Stomach (tissue), 8 donors: ENCODE measurements at regions not wholly inside any gene's neighbourhood (a gene's known extent, or its start where the extent isn't known, plus 50 kb on each side); places are given as distances from the start of the nearest gene placed in this dataset.

Experiments
- DNase-seq, 2 donors: peaks; one replicate each; pipeline versions ENCODE4 v3.0.0 to v3.0.0-alpha.2; 2013 to 2019
- H3K27ac ChIP-seq, 5 donors: fragments of 200-600 bp in 4 of 5; sonication (generic) in 4 of 5; one replicate each; pipeline ENCODE4 v1.5.1; 2013 to 2019; ENCODE audit warnings: mild to moderate bottlenecking in 1 of 5, moderate library complexity in 1 of 5
- H3K27me3 ChIP-seq, 3 donors: fragments of 200-600 bp; sonication (generic); one replicate each; pipeline ENCODE4 v1.5.1; 2017 to 2019; ENCODE audit warnings: mixed run types in 1 of 3
- H3K36me3 ChIP-seq, 4 donors: fragments of 200-600 bp; sonication (generic); 1 replicate in 3 of 4; 2 replicates in 1 of 4; pipeline ENCODE4 v1.5.1; 2016 to 2019
- H3K4me1 ChIP-seq, 4 donors: fragments of 200-600 bp; sonication (generic); one replicate each; pipeline ENCODE4 v1.5.1; 2016 to 2019
- H3K4me3 ChIP-seq, 4 donors: fragments of 200-600 bp; sonication (generic) in 3 of 4; one replicate each; pipeline ENCODE4 v1.5.1; 2016 to 2019; ENCODE audit warnings: mild to moderate bottlenecking in 1 of 4
- H3K9me3 ChIP-seq, 4 donors: fragments of 200-600 bp; sonication (generic); one replicate each; pipeline ENCODE4 v1.5.1; 2016 to 2019
- CTCF ChIP-seq, 7 experiments: fragments of 450-650 bp in 4 of 7; fragments of 200-600 bp in 3 of 7; sonication (generic) in 3 of 7; IDR thresholded peaks; one replicate each; pipeline ENCODE4 v1.5.1; 2016 to 2019; ENCODE audit warnings: antibody characterized with exemption in 7 of 7, control low read depth in 2 of 7, mild to moderate bottlenecking in 1 of 7
- EP300 ChIP-seq: sonication (generic); formaldehyde crosslinking; IDR thresholded peaks from one replicate; pipeline ENCODE4 v1.6.1; 2017; ENCODE audit warnings: antibody characterized with exemption
- POLR2A ChIP-seq, 4 donors: fragments of 450-650 bp; IDR thresholded peaks; one replicate each; pipeline ENCODE4 v1.6.1; 2016; ENCODE audit warnings: antibody characterized with exemption in 4 of 4, control low read depth in 2 of 4, mild to moderate bottlenecking in 1 of 4, moderate library complexity in 1 of 4
- POLR2AphosphoS5 ChIP-seq, 3 donors: sonication (generic); formaldehyde crosslinking; IDR thresholded peaks; one replicate each; pipeline ENCODE4 v1.6.1; 2016; ENCODE audit warnings: antibody characterized with exemption in 3 of 3
- WGBS, 5 donors: extraction: QIAGEN DNeasy Blood & Tissue Kit in 3 of 5; methylation state at CpG; one replicate each; pipeline versions ENCODE4 v1.1.5 to v1.1.7; 2013 to 2018; 5-methylcytosine and 5-hydroxymethylcytosine counted together
- intact Hi-C: fragments of 100-400 bp; cut with DNase I; formaldehyde crosslinking; loops from one replicate; pipeline ENCODE4 v1.15.1; 2023; ENCODE audit warnings: low total_unique reads
- donor health status: healthy with polysubstance abuse.
- donor health status: Bipolar disorder and iron deficiency.
- donor health status: healthy.

- DNase-seq: no peak
- Histone ChIP-seq H3K36me3 (no peaks in the 10 kb centered on the region), H3K27me3 (peaks cover 0 to 6% (median 0%) of the 10 kb centered on the region in 3 donors), H3K4me3 (no peak overlapping the region), H3K4me1 (no peaks in the 10 kb centered on the region), H3K9me3 (peaks cover 0 to 20% (median 13%) of the 10 kb centered on the region in 4 donors), H3K27ac (no peak overlapping the region)
- TF ChIP-seq POLR2A (IDR thresholded peaks at IDR 0.05): no peak
- TF ChIP-seq EP300: no peak
- no peak for TF ChIP-seq CTCF (IDR thresholded peaks at IDR 0.05)
- no peak for TF ChIP-seq POLR2AphosphoS5 (IDR thresholded peaks at IDR 0.05)
- intact Hi-C loops: no loop called here
- WGBS, 5 donors: 77 to 89% (median 85%) methylated on average over 10 to 14 of the region's 14 CpGs
Observed at GRCh38 chr10:130652964-130653578, 516.9 kb downstream of the GLRX3 start.

GRCh38 chr10:130654726-130655125, 518.5 kb downstream of the GLRX3 start:
- Histone ChIP-seq H3K36me3 (no peaks in the 10 kb centered on the region), H3K27ac (no peak overlapping the region), H3K4me1 (no peaks in the 10 kb centered on the region), H3K9me3 (peaks cover 0 to 17% (median 4%) of the 10 kb centered on the region in 4 donors), H3K4me3 (no peak overlapping the region), H3K27me3 (peaks cover 0 to 4% (median 0%) of the 10 kb centered on the region in 3 donors)
- WGBS, 5 donors: 83 to 92% (median 91%) methylated on average over 18 to 20 of the region's 20 CpGs
- DNase-seq: no peak
- intact Hi-C loops: no loop called here
- TF ChIP-seq CTCF (IDR thresholded peaks at IDR 0.05) (no peak), EP300 (no peak), POLR2A (IDR thresholded peaks at IDR 0.05) (no peak), POLR2AphosphoS5 (IDR thresholded peaks at IDR 0.05) (no peak)

GRCh38 chr10:130655313-130656186, 519.4 kb downstream of the GLRX3 start:
- Histone ChIP-seq H3K4me3 (no peak overlapping the region), H3K9me3 (peaks cover 0 to 8% (median 0%) of the 10 kb centered on the region in 4 donors), H3K36me3 (no peaks in the 10 kb centered on the region), H3K27ac (no peak overlapping the region), H3K4me1 (no peaks in the 10 kb centered on the region), H3K27me3 (no peaks in the 10 kb centered on the region)
- intact Hi-C loops: no loop called here
- no peak for DNase-seq
- 74 to 84% (median 79%) methylated on average over 20 to 25 of the region's 31 CpGs for WGBS, 5 donors
- TF ChIP-seq POLR2AphosphoS5 (IDR thresholded peaks at IDR 0.05): no peak
- no peak for TF ChIP-seq CTCF (IDR thresholded peaks at IDR 0.05)
- TF ChIP-seq EP300: no peak
- TF ChIP-seq POLR2A (IDR thresholded peaks at IDR 0.05): no peak

- H3K27ac ChIP-seq: no peak overlapping the region
- no peaks in the 10 kb centered on the region for H3K4me1 ChIP-seq
- H3K27me3 ChIP-seq: no peaks in the 10 kb centered on the region
- intact Hi-C loops: no loop called here
- H3K36me3 ChIP-seq: no peaks in the 10 kb centered on the region
- DNase-seq: no peak
- WGBS, 5 donors: 34 to 55% (median 50%) methylated on average over 10 to 14 of the region's 14 CpGs
- no peak overlapping the region for H3K4me3 ChIP-seq
- no peak for TF ChIP-seq CTCF (IDR thresholded peaks at IDR 0.05)
- TF ChIP-seq POLR2A (IDR thresholded peaks at IDR 0.05): no peak
- no peak for TF ChIP-seq POLR2AphosphoS5 (IDR thresholded peaks at IDR 0.05)
- no peak for TF ChIP-seq EP300
- peaks cover 0 to 8% (median 0%) of the 10 kb centered on the region in 4 donors for H3K9me3 ChIP-seq
Observed at GRCh38 chr10:130656187-130656575, 520.0 kb downstream of the GLRX3 start.
